ENCODE measurements at regions not wholly inside any gene's neighbourhood (a gene's known extent, or its start where the extent isn't known, plus 50 kb on each side); places are given as distances from the start of the nearest gene placed in this dataset.

DNA sequence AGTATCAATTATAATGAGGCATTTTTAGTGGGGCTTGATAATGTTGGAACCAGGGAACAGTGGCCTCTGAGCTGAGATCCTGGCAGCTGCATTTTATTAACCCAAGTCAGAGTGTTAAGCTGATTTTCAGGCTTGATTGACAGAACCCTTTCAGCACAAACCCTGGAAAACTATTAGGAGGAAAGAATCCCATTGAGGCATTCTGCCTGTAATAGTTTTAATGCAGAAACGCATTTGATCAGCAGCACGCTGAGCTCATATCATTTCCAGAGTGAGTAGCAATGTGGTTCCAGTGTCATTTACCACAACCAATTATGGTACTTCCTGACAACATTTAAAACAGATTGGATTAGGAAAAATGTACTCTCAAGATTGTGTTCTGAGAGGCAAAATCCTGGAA is 78.3 kb upstream of the BARHL2 start:
- Histone ChIP-seq H3K4me1 (no peaks in the 10 kb centered on the region), H3K27ac (no peak overlapping the region), H3K36me3 (no peaks in the 10 kb centered on the region), H3K27me3 (peaks cover 0 to 22% (median 11%) of the 10 kb centered on the region in 7 donors), H3K4me3 (no peak overlapping the region), H3K9me3 (peaks cover 0 to 2% (median 0%) of the 10 kb centered on the region in 11 donors)
- 55 to 61% methylated on average over 2 of the region's 2 CpGs for WGBS, 2 donors
- intact Hi-C loops (cut with DNase I), result no loop called here
- DNase-seq (no peak), ATAC-seq (no peak)
- no peak for TF ChIP-seq CTCF (IDR thresholded peaks at IDR 0.05)

DNA sequence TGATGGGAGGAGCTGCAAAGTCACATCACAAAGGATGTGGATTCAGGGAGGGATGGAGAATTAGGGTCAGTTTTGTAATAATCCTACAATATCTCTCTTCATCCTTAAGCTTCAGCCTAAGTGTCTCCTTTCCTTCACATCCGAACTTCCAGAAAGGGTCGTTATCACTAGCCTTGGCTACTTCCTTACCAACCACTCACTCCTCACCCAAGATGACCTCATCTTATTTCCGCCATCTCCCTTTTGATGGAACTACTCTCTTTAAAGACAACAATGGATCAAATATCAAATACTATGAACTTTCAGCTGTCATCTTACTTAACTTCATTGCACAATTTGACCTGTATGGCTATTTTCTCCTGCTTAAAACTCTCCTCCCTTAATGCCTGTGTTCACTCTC is 69.6 kb upstream of the BARHL2 start:
- TF ChIP-seq CTCF (IDR thresholded peaks at IDR 0.05), result no peak
- H3K36me3 ChIP-seq, result no peaks in the 10 kb centered on the region
- H3K27me3 ChIP-seq, result peaks cover 0 to 5% (median 0%) of the 10 kb centered on the region in 7 donors
- ATAC-seq (no peak), DNase-seq (no peak)
- H3K27ac ChIP-seq, result no peak overlapping the region
- 72 to 73% methylated on average over 3 of the region's 3 CpGs for WGBS, 2 donors
- H3K9me3 ChIP-seq, result peaks cover 0 to 10% (median 0%) of the 10 kb centered on the region in 11 donors
- no peak overlapping the region for H3K4me3 ChIP-seq
- intact Hi-C loops (cut with DNase I), result no loop called here
- H3K4me1 ChIP-seq, result no peaks in the 10 kb centered on the region

GRCh38 chr1:90784186-90784847 is 67.2 kb upstream of the BARHL2 start:
- ATAC-seq, result no peak
- no peak for DNase-seq
- Histone ChIP-seq H3K4me3 (no peak overlapping the region), H3K9me3 (no peaks in the 10 kb centered on the region), H3K27ac (no peak overlapping the region), H3K4me1 (no peaks in the 10 kb centered on the region), H3K36me3 (no peaks in the 10 kb centered on the region), H3K27me3 (peaks cover 0 to 5% (median 0%) of the 10 kb centered on the region in 7 donors)
- no peak for TF ChIP-seq CTCF (IDR thresholded peaks at IDR 0.05)
- 38 to 61% methylated on average over 2 of the region's 2 CpGs for WGBS, 2 donors
- intact Hi-C loops (cut with DNase I), result no loop called here

DNA sequence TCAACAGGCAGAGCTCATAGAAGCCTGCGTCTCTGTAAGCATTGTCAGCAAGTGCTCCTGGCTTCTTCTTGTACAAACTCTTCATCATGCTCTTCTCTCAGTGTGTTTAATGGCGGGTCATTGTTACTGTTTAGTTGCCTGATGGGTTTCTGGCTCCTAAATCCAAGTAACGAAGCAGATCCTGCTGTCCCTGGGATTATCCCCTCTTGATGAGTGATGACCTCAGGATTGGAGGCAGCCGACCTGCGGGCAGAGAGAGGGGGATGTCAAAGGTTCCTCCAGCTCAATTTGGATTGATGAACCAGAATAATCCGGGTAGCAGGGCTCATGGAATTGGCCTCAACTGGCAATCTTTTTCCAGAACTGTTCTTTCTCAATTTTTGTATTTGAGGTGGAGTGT is 66.1 kb upstream of the BARHL2 start:
- no peaks in the 10 kb centered on the region for H3K9me3 ChIP-seq
- peaks cover 0 to 10% (median 2%) of the 10 kb centered on the region in 7 donors for H3K27me3 ChIP-seq
- no peak for TF ChIP-seq CTCF (IDR thresholded peaks at IDR 0.05)
- 61 to 73% methylated on average over 6 of the region's 6 CpGs for WGBS, 2 donors
- ATAC-seq, result no peak
- H3K4me1 ChIP-seq, result no peaks in the 10 kb centered on the region
- no peak overlapping the region for H3K4me3 ChIP-seq
- no peak for DNase-seq
- no peak overlapping the region for H3K27ac ChIP-seq
- intact Hi-C loops (cut with DNase I), result no loop called here
- H3K36me3 ChIP-seq, result no peaks in the 10 kb centered on the region

All from heart right ventricle (tissue), 16 donors.